HEK293T (cell line): ENCODE measurements at regions not wholly inside any gene's neighbourhood (a gene's known extent, or its start where the extent isn't known, plus 50 kb on each side); places are given as distances from the start of the nearest gene placed in this dataset.

Experiments
- BHLHE40 ChIP-seq: fragments of 450-650 bp; IDR thresholded peaks from 2 replicates; pipeline ENCODE4 v1.6.1; 2016; ENCODE audit warnings: mild to moderate bottlenecking, moderate library complexity, borderline replicate concordance
- CTBP1 ChIP-seq: fragments of 450-650 bp; IDR thresholded peaks from 2 replicates; pipeline ENCODE4 v1.6.1; 2016; ENCODE audit warnings: borderline replicate concordance
- ELF4 ChIP-seq: fragments of 450-650 bp; IDR thresholded peaks from 2 replicates; pipeline ENCODE4 v1.6.1; 2017; ENCODE audit warnings: antibody characterized with exemption
- FOXA1 ChIP-seq: fragments of 450-650 bp; IDR thresholded peaks from 2 replicates; pipeline ENCODE4 v1.6.1; 2016; ENCODE audit warnings: mild to moderate bottlenecking
- FOXK2 ChIP-seq: fragments of 450-650 bp; IDR thresholded peaks from 2 replicates; pipeline ENCODE4 v1.6.1; 2016; ENCODE audit warnings: mild to moderate bottlenecking
- FOXM1 ChIP-seq: fragments of 450-650 bp; IDR thresholded peaks from 2 replicates; pipeline ENCODE4 v1.6.1; 2017; ENCODE audit warnings: mild to moderate bottlenecking, borderline replicate concordance
- L3MBTL2 ChIP-seq: fragments of 450-650 bp; conservative IDR thresholded peaks from 2 replicates; pipeline ENCODE4 v1.6.1; 2016; ENCODE audit warnings: mild to moderate bottlenecking
- NFRKB ChIP-seq: fragments of 450-650 bp; IDR thresholded peaks from 2 replicates; pipeline ENCODE4 v1.6.1; 2016; ENCODE audit warnings: mild to moderate bottlenecking, moderate library complexity
- SP1 ChIP-seq: fragments of 450-650 bp; IDR thresholded peaks from 2 replicates; pipeline ENCODE4 v1.6.1; 2017
- SUZ12 ChIP-seq: fragments of 450-650 bp; IDR thresholded peaks from 2 replicates; pipeline ENCODE4 v1.6.1; 2016; ENCODE audit warnings: mild to moderate bottlenecking
- TARDBP ChIP-seq: fragments of 450-650 bp; IDR thresholded peaks from 2 replicates; pipeline ENCODE4 v1.6.1; 2016
- TF ChIP-seq, protein P1 (sequence below): fragments of 450-650 bp; IDR thresholded peaks from 2 replicates; pipeline ENCODE4 v1.6.1; 2016

DNA sequence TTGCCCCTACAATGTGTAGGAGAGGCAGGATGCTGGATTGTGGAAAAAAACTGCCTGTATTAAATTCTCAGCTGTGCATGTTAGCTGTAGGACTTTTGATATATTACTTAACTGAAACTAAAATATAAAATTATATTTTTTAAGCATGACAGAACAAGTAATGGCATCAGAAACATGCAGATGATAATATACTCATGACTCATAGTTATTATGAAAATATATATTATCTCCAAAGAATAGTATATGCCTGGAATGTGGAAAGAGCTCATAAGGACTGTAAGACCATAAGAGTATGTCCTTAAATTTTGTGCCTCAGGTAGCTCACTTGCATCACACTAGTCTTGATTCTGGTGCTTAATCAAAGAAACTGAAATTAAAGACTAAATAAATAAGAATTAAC lies 1100.6 kb downstream of the TECRL start:
- TF ChIP-seq FOXA1 (no peak), SUZ12 (no peak), FOXM1 (no peak), NFRKB (no peak), SP1 (no peak), FOXK2 (no peak), BHLHE40 (no peak), TARDBP (no peak), CTBP1 (no peak), ELF4 (no peak), L3MBTL2 (no peak)
- TF ChIP-seq, protein P1, sequence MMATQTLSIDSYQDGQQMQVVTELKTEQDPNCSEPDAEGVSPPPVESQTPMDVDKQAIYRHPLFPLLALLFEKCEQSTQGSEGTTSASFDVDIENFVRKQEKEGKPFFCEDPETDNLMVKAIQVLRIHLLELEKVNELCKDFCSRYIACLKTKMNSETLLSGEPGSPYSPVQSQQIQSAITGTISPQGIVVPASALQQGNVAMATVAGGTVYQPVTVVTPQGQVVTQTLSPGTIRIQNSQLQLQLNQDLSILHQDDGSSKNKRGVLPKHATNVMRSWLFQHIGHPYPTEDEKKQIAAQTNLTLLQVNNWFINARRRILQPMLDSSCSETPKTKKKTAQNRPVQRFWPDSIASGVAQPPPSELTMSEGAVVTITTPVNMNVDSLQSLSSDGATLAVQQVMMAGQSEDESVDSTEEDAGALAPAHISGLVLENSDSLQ: no peak
